GM21381 (cell line): ENCODE measurements at regions not wholly inside any gene's neighbourhood (a gene's known extent, or its start where the extent isn't known, plus 50 kb on each side); places are given as distances from the start of the nearest gene placed in this dataset.

Experiments
- ATAC-seq: cut with Tn5 transposase; IDR thresholded peaks from one replicate; pipeline ENCODE4 v1.9.1; 2021; ENCODE audit warnings: mild to moderate bottlenecking, moderate library complexity; ENCODE audit not compliant: unreplicated experiment

DNA sequence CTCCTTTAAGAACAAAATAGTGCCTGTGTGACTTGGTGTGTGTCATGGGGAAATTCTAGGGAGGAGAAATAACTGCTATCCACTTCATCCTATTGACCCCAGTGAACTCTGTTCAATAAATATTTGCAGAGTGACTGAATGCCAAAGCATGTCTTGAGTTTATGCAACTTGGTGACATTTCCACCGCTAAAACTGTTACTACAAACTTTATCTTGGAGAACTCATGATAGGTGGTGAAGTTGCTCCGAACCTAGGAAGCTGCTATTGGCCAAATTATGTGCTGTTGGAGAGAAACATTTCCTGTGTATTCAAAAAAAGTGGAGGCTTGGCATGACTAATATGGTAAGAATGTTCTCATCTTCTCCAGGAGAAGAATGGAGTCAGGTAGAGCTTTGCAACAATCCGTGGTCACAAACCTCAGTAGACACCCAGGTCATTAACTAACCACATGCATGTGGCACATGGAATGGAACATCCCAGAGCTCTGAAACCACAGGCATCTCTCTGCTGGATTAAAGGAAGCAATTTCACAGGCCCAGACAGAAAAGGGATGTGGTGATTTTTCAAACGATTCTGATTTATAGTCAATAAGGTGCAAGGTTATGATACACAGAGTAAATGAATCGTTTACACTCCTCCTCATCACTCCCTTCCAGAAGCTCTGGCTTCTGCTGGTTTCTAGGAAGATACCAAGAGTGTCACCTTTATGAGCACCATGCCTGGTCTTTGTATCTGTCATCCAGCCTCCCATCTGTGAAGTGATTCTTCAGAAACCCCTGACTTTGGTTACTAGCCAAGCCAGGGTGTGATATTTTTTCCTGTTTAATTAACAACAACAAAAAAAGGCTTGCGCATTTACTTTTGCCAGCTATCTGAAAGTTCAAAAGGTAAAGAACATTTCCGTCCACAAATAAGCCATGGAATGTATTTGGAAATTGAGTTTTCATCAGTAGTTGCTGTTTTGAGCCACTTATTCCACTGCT, 361.1 kb downstream of the TGFB2 start:
- ATAC-seq: no peak

DNA sequence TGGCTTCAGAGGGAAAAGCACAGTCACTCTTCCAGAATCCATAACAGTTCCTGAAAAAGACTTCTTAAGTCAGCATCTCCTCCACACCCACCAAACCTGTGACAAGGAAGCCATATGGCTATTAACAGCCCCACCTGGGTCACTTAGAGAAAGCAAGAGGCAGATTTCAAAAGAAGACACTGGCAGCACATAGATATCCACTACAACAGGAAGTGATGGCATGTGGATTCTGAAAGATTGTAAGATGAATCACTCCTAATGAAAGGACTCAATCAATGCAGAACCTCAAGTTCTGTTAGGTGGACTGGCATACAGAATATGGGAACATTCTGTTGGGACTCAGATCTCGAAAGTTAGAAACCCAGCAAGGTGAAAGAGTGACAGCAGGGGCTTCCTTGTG, 365.9 kb downstream of the TGFB2 start:
- no peak for ATAC-seq

DNA sequence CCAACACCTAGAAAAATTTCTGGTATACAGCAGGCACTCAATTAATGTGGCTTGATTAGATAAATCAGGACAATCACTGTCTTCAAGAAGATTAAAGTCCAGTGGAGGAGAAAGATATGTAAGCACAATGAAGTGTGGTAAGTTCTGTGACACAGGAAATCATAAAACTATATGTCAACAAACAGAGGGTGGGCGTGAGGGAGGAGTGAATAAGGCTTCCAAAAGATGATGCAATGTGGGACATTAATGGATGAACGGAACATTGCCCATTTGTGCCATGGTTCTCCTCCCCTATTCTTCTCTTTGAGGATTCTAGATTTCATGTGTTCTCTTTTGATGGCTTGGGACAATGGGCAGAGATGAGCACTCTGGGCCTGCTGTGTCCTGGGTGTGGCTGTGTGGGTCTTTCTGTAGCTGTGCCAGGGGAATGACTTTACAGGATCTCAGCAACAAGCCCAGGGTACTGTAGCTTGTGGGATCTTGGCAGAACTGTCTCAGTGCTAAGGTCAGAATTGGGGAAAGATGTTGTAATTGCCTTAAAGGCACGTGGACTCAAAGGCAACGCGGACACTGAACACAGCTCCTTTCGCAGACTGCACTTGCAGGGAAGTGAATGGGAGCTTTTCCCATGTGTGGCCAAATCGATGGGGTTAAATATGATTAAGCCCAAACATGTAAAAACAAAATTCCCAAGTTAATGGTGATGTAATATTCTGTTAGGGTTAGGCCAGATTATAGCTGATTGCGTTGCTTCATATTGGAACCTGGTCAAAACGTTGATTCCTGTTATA, 366.9 kb downstream of the TGFB2 start:
- ATAC-seq: no peak

DNA sequence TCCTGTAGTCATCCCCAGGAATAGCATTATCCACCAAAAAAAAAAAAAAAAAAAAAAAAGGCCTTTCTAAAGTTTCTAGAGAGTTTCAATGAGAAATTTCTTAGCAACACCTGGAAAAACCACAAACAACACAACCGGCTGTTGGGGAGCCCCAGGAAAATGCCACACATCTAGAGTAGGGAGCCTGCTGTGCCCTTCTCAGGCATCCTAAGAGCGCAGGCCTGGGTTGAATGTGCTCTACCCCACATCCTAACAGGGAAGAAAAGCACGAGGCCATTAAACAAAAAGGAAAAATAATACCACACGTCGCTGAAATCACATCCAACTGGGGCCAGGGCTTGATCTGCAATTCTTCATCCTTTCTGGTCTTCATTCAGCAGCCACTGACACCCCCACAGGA, 367.5 kb downstream of the TGFB2 start:
- no peak for ATAC-seq

DNA sequence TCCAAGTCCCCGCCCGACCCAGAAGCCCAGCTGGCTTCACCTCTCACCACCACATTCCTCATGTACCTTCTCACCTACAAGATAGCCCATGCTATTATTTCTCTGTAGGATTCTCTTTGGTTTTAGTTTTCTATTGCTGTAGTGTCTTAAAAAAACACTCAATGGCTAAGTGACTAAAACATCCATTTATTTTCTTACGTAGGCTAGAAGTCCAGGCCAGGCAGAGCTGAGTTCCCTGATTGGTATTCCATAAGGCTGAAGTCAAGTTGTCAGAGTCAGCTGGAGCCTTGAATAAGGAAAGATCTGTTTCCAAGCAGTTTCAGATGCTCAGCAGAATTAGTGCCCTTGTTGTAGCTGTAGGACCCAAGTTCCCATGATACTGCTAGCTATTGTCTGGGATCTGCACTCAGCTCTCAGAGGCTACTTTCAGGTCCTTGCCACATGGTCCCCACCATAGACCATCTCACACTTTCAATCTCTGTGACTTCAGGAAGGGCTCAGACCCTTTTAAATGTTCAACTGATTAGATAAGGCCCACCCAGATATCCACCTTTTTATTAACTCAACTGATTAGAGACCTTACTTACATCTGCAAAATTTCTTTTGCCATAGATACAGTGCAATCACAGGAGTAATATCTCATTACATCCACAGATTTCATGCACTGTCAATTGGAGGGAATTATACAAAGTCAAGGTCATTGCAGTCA, 371.0 kb downstream of the TGFB2 start:
- no peak for ATAC-seq

DNA sequence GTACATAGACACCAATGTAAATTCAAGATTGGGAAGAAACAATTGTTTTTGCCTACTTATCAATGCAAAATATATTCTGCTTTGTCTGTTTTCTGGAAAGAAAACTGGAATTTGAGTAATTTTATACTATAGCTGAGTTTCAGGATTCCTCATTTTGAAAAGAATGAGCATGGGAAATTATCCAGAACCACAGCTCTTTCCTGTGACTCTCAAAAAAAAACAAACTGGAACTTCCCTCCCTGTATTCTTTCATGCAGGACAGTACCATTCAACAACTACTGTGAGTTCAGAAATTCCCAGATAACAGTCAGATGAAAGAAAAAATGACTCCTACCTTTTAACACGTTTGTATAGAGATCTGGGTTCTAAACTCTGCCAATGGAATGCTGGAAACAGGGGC, 372.4 kb downstream of the TGFB2 start:
- ATAC-seq: no peak

DNA sequence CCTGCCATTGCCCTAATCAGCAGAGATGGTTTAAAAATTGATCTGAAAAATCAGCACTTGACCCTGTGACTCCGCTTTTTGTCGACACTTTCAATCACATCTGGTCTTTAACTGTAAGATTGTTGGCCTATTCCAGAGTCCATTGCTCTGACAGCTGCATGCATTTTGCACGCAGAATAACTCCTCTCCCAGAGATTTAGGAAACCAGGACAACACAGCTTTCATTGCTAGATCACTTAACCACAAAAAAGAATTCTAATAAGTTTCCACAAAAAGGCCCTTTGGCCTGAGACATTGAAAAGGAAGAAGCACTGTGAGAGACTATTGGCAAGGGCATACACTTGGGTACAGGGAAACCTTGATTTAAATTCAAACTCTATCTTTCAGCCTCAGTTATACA, 373.1 kb downstream of the TGFB2 start:
- ATAC-seq: no peak

DNA sequence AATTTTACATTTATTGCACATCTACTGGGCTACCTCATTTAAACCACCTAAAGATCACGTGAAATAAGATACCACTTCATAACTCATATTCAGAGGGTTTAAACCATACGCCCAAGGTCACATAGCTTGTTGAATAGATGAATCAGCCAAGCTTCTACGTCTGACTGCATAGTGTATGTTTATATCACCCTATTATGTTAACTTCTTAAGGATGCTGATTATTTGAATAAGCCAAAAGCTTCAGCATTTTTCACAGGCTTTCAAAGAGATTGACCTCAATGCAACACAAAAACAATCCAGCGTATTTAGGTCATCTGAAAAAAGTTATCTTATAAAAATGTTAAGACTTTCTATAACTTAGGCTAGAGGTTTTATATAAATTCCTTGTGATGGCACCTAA, 373.8 kb downstream of the TGFB2 start:
- ATAC-seq: no peak

DNA sequence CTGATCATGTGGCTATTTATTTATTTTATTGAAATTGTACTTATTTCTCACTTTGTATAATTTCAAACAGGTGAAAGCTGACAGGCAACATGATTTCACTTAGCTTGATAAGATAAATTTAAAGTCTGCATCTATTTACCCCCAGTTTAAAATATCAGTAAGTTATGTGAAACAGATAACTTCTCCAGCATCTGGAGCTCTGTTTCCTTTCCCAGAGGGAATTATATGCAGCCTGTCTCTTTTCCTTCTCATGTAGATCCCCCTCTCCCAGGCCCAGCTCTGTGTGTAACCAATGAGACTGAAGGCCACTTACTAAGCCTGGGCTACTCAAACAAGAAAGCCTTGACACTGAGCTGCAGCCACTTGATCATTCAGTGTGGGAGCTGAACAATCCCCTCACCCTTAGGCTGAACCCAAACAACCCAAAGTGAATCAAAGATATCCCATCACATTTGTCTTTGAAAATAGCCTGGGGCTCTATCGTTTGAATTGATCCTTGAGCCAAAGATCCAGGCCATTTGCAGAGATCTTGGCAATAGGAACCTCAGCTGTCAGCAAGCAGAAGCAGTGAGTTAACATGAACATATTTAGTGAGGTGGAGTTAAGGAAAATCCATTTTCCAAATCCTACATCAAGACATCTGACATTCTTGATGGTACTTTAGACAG, 383.9 kb downstream of the TGFB2 start:
- no peak for ATAC-seq

DNA sequence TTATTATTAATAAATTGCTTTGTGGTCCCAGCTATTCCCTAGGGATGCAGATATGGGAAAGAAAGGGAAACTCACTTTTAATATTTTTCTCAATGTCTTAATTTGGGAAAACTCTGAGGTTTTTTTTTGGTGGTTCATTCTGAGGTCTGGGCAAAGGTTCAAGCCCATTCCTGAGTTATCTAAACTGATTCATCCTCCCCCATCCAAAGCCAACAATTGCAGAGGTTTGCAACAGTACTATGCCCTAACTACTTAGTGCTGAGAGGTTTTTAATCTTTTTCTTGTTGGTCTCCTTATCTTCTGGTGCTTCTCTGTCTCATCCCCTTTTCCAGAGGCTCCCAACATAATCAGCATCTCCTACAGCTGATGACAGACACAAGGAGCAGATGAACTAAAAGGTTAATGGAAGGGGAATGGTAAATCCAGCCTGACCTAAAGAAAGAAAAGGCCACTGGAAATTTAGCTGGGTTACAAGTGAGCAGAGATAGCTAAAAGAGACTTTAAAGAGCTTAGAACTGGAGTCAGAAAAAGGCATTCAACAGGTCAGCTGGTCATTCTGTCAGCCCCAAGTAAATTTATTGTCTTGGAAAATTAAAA, 390.4 kb downstream of the TGFB2 start:
- no peak for ATAC-seq

DNA sequence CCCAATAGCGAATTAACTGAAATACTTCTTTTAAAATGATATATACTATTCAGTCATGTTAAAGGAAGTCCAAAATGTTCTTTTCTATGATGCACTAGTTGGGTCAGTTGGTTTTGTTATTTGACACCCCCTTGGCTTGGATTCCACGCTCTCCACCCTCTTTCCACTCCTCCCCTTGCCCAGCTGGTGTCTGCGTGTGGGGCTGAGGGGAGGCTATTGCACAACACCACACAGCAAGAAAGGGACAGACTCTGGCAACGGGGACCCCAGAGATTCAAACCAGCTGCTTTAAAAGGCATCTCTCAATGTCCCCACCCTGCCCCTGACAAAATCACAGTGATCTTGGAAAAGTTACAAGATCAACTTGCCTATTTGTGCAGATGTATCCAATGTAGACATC, 394.3 kb downstream of the TGFB2 start:
- ATAC-seq: no peak

DNA sequence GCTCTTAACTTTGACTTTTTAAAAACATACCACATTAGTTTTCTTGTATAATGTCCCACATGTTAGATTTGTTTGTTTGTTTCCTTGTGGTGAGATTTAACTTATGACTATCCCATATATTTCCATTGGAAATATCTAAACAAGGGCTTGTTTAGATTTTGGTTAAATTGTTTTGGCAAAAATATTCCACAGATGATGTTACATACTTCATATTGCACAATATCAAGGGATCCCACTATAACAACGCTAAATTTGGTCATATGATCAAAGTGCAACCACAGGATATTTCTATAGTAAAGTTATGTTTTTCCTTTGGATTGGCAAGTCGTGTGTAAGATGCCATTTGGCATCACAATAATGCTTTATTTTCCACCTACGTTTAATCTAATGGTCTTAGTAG, 396.7 kb downstream of the TGFB2 start:
- ATAC-seq: no peak

DNA sequence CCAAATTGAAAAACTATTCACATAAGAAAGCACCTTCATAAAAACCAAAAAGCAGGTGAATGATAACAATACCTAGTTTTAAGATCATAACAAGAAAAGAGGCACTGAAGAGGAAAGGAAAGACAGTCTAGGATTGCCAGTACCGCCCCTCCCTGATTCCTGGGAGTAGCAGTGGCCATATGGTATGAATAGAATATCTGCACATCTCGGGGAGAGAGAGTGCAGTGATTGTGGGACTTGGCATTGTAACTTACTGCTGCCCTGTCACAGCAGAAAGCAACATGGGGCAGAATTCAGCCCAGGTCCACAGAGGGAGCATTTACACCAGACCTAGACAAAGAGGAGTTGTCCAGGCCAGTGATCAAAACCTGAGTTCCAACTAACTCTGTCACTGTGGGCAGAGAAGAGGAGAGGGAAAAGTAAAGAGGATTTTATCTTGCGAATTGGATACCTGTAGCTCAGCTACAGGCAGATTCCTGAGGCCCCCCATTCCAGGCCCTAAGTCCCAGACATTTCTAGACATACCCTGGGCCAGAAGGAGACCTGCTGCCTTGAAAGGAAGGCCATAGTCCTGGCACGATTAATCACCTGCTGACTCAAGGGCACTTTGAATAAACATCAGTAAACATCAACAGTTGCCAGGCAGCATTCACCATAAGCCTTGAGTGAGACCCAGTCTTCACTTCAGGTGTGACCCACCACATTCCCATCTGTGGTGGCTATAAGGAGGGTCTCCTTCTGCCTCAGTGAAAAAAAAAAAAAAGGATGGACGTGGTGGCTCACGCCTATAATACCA, 397.5 kb downstream of the TGFB2 start:
- no peak for ATAC-seq

DNA sequence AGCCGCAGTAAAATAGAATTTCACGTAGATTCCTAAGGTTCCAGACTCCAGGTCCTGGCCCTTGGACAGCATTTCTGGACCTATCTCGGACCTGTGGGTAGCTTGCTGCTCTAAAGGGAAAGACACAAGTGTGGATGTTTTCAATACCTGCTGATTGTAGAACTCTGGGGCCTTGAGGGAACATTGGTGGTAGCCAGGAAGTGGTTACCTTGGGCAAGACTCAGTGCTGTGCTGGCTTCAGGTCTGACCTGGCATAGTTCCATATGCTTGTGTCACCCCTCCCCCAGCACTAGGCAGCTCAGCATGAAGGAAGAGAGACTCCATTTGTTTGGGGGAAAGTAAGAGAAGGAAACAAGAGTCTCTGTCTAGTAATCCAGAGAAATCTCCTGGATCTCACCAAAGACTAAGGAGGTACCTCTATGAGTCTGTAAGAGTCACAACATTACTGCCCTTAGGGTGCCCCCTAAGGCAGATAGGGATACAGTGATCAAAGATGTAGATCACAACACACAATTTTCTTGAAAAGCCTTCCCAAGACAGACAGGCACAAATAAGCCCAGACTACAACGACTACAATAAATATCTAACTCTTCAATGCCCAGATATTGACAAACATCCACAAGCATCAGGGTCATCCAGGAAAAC, 398.8 kb downstream of the TGFB2 start:
- ATAC-seq: no peak

DNA sequence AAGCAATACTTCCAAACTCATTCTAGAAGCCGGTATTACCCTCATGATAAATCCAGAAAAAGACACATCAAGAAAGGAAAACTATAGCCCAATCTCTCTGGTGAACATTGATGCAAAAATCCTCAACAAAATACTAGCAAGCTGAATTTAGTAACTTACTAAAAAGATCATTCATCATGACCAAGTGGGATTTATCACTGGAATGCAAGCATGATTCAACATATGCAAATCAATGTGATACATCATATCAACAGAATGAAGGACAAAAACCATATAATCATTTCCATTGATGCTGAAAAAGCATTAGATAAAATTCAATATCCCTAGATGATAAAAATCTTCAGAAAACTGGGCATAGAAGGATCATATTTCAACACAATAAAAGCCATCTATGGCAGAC, 402.9 kb downstream of the TGFB2 start:
- no peak for ATAC-seq

DNA sequence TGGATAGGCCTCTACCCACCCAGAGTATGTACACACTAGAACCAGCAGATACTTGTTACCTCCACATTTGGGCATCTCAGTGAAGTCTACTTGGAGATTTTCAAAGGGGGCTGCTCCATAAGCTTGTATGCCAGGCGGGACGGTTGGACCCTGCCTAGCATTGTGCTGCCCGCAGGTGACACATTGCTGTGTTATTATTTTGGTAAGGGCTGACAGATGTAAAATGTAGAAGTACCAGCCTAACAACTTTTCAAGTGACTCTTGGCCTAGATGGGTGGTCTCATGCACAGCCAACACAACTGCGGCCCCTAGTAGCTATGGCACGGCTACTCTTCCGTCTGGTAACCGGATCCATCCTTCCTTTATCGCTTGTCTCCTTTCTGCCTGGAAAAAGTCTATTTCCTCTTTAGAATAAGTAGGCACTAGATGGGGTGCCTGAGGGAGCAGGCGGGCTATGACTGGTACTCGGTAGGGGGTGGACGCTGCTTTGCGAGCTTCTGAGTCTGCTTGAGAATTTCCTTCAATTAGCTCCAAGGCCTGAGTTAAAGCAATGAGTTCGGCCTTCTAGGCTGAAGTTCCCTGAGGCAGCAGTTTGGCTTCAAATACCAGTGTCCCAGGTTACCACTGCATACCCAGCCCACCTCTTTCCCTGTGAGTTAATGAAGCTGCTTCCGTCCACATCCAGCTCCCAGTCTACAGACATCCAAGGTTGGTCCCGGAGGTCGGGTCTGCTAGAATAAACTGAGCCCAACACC, 405.3 kb downstream of the TGFB2 start:
- no peak for ATAC-seq

DNA sequence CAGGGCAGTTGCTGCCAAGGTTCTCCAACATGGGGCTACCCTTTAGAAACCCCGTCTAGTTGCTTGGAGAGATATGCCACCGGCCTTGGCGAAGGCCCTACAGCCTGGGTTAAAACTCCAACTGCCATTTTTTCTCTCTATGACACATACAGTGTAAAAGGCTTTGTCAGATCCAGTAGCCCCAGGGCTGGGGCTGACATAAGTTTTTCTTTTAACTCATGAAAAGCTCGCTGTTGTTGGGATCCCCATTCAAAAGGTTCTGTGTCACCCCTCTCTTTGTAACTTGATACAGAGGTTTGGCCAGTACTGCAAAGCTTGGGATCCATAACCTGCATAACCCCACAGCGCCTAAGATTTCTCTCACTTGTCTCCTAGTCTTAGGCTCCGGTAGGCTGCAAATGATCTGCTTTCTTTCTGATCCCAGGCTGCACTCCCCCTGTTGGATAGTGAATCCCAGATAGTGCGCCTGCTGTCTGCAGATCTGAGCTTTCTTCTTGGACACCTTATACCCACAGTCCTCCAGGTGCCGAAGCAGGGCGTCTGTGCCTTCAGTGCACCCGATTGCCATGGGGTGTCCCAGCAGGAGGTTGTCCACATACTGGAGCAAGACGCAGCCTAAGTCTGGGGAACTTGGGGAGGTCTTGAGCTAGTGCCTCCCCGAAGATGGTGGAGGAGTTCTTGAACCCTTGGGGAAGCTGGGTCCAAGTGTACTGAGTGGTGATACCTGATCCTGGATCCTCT, 406.2 kb downstream of the TGFB2 start:
- no peak for ATAC-seq

DNA sequence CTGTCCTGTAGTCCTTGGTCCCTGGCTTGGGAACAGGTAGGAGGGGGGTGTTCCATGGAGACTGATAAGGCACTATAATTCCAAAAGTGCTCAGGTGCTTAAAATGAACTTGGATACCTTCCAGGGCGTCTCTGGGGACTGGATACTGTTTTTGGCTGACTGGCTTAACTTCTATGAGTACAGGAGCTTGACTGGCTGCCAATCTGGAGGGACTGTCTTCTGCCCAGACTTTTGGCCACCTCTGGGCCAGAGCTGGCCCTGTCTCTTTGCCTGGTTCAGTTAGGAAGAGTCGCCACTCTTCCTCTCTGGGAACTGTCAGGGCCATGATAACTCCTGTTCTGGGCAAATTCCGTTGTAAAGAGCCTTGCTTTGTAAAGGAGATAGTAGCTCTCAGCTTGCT, 407.0 kb downstream of the TGFB2 start:
- ATAC-seq: no peak
